IPS-NIHi11 (cell line): ENCODE measurements at regions not wholly inside any gene's neighbourhood (a gene's known extent, or its start where the extent isn't known, plus 50 kb on each side); places are given as distances from the start of the nearest gene placed in this dataset.
A peak's percentile ranks its signal among the peaks of the same experiment; 100 is the strongest.

Experiments
- DNase-seq: peaks from one replicate; pipeline ENCODE4 v3.0.0; 2012; ENCODE audit warnings: mixed read lengths, low spot score

DNA sequence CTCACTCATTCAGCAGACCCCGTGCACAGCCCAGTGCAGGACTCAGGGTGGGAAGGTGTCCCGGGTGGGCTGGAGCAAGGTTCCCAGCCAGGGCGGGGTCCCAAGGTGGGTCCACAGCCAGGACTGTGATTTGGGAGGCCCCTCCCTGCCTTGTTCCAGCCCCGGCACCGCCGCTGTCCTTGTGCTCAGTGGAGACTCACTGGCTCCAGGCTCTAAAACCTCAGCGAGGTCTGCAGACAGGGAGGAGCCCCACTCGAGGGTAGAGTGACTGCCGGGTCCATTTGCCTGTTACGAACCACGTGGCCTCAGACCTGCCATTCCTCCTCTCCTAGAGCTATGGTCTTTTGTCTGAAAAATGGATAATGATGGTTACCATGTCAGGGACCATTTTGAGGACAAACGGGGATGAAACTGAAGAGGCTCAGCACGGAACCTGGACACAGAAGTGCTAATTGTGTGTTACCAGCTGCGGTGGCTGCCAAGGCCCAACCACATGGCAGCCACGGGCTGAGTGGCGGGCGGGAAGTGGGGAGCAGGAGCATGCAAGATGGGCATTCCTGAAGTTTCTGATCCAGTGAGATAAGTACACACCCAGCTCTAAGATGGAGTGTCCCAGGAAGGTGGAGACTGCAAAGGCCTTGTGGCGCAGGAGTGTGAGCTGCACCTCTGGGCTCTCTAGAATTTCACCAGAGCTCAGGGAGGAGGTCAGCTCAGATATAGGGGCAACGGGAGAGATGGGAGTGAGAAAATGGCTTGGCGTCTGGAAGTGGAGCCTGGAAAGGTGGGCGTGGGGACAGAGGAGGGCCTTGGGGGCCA, 317.6 kb downstream of the SEC14L1 start:
- no peak for DNase-seq

DNA sequence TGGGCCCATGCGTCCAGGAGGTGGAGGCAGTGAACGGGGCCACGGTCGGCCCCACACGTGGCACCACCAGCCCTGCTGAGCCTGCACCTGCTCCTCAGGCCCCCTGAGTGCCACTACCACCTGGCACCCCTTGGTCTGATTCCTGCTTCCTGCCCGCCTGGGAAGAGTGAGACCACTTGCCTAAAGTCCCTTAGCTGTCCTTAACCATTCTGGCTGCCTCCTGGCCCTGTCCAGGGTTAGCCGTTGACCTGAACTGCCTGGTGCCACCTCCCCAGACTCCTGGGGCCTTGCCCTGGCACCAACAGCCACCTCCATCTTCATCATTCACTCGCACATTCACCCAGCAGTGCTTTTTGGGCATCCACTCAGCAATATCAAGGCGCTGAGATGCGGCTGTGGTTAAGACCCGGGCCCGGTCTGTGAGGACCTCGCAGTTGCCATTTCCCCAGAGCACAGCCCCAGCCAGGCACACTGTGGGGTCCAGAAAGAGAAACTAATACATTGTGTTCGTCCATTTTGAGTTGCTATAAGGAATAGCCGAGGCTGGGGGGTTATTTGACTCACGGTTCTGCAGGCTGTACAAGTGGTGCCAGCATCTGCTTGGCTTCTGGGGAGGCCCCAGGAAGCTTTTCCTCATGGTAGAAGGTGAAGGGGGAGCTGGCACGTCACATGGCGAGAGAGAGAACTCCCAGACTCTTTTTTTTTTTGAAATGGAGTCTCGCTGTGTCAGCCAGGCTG, 318.4 kb downstream of the SEC14L1 start:
- no peak for DNase-seq

DNA sequence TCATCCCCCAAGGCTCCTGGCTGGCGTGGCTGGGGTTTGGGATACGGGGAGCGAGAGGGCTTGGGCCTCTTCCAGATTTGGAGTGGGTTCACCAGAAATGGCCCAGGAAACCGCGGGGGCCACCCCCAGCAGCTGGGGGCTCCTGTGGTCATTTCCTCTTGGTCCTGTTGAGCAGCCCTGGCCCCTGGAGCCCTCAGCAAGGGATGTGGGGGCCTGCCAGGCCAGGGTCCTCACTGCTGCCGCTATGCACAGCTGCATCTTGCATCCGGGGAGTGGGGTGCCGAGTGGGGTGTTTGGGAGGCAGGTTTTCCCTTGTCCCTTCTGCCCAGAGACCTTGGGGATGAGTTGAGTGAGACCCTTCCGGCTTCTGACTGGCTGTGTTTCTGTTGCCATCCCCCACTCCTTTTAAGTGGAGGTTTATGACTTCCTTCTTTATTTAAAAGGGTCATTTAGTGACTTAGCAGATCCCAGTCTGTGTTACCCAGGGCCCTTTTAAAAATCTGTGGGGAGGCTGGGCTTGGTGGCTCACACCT, 319.8 kb downstream of the SEC14L1 start:
- DNase-seq: no peak

DNA sequence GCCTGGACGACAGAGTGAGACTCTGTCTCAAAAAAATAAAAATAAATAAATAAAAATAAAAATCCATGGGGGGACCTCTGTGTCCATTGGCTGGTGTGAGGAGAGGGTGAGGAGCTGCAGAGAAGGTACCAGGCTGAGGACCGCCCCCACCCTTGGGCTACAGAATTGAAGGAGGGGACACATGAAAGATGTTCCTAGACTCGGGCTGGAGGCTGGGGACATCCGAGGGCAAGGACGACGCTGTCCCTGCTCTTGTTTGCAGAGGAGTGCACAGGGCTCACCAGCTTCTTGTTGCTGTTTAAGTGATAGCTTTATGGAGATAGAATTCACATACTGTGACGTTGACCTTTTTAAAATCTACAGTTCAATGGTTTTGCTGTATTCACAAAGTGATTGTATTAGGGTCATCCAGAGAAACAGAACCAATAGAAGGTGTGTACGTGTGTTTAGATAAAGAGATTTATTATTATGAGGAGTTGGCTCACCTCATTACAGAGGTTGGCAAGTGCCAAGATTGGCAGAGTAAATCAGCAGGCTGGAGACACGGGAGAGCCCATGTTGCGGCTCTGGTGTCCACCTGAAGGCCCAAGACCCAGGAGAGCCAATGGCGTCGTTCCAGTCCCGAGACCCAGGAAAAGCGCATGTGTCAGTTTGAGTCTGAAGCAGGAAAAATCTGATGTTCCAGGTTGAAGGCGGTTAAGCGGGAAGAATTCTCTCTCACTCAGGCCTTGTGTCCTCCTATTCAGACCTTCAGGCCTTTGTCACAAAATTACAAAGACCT, 320.7 kb downstream of the SEC14L1 start:
- DNase-seq: no peak

GRCh38 chr17:77462090-77462489, 321.3 kb downstream of the SEC14L1 start:
- DNase-seq: no peak

DNA sequence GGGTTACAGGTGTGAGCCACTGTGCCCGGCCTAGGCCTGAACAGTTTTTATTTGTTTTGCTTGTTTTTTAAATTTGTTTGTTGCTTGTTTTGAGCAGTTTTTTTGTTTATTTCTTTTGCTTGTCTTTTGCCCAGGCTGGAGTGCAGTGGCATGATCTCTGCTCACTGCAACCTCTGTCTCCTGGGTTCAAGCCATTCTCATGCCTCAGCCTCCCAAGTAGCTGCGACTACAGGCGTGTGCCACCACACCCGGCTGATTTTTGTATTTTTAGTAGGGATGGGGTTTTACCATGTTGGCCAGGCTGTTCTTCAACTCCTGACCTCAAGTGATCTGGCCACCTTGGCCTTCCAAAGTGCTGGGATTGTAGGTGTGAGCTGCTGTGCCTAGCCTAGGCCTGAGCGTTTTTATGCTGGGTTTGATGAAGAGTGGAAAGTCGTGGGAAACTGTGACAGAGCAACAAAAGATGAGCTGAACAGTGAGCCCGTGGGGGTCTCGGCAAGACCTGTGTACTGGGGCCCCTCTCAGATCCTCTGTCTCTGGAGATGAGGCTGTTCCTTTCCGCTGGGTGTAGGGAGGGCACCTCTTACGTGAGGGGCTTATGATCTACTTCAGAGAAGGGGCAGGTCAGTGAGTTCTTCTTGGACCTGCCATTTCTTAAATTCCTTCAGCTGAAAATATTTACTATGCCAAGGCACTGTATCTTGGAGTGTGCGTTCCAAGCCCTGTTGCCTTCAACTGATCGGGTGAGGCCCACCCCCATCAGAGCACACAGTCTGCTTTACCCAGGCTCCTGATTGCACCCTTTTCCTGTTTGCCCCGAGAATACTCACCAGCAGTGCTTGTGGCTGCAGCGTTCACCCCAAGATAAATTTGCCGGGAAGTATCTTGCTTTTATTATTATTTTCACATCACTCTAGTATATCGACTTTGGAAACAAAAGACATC, 322.1 kb downstream of the SEC14L1 start:
- no peak for DNase-seq

- DNase-seq: no peak
Measured at GRCh38 chr17:77464988-77465357, 324.2 kb downstream of the SEC14L1 start.

DNA sequence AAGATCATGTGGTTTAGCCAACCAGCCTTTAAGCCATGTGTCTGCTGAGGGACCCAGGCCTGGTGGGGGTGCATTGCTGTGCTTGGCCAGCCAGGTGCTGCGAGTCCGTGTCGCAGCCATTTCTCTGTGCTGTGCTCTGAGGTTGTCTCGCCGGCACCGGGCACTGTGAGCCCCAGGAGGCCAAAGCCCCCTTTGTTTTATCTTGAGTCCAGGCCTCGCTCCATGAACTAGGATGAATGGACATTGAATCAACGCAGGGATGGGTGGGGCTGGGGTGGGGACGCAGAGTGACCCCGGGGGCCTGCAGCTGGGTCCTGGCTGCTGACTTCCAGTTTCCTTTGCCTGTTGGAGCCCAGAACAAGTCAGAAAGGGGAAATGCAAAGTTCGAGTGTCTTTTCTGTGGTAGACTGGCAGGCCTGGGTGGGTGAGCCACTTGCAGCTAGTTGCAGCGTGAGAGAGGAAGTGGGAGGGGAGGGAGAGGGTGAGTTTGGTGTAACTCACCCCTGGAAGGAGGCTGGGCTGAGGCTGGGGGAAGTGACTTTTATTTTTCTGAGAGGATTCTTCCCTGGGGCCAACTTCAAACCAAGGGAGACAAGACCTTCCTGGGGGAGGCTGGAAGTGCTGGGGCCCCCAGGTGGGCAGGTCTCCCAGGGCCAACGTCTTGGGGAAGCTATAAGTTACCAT, 324.7 kb downstream of the SEC14L1 start:
- peak; percentile 55 for DNase-seq

DNA sequence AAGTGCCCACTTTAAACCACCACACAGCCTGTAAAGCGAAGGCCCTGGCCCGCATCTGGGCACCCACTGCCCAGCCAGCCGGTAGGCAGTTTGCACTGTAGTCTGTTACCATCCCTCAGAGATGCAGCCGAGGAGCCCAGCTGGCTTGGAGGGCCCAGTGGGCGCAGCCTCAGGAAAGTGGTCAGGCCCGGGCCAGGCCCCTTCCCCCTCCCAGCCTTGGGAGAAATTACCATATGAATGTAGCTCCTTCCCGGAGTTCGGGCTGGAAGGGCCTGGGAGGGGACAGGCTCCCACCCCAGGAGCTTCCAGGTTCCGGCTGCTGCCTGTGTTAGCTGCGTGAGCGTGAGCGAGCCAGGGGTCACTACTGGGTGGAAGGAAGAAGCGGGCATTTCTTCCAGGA, 325.4 kb downstream of the SEC14L1 start:
- peak; percentile 90 for DNase-seq

GRCh38 chr17:77466596-77467223, 325.9 kb downstream of the SEC14L1 start:
- no peak for DNase-seq

- DNase-seq: no peak
Measured at GRCh38 chr17:77467521-77467920, 326.8 kb downstream of the SEC14L1 start.

DNA sequence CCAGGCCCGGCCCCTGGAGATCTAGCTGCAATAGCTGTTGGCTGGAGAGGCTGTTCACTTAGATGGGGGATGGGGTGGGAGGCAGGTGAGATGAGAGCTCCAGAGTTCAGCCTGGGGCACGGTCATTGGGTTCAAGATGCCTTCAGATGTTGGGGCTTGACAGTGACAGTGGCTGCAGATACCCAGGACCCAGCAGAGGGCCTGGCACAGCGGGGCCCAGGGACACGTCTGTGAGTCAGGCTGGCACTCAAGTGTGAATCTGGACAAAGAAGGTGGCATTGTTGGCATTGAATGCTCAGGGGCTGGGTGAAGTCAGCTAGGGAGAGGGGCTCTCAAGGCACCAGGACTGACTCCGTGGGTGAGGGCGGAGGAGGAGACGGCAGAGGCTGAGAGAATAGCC, 328.1 kb downstream of the SEC14L1 start:
- no peak for DNase-seq

GRCh38 chr17:77470330-77470786, 329.6 kb downstream of the SEC14L1 start:
- DNase-seq: no peak

DNA sequence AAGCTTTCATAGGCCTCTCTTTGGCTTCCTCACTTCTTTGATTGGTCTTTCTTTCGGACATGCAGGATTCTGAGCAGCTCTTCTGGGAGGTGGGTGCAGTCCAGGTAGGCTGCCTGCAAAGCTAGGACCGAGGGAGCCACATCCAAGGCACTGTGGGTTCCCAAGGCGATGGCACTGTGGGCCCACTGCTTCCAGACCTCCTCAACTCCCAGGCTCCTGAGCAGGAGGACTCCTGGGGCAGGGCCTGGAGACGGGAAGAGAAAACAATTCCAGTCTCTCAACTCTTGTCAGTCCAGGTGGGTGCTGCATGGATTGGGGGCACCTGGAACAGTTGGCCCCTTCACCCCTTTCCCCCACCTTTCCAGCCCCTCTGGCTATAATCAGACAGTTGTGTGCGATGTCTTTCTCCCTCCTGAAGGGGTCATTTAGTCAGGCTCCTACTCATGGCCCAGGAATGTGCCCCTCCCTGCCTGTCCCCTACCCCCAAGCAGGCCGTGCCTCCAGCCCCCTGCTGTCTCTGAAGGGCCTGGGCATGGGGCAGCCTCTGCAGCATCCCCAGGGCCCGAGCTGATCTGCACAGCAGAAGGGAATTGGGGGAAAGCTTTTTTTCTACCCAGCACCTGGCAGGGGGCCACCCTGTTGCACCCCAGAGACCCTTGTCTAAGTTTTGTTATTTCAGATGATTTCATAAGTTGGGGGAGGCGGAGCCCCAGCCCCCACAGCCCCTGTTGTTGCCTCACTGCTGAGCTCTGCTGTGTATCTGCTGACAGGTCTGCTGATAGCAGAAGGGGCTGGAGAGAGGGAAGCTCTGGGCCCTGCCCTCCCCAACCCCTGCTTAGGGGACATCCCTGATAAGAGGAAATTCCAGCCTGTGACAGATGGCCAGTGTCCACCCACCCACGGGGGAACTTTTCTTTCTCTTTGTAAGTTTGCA, 330.3 kb downstream of the SEC14L1 start:
- peak; percentile 68 for DNase-seq

DNA sequence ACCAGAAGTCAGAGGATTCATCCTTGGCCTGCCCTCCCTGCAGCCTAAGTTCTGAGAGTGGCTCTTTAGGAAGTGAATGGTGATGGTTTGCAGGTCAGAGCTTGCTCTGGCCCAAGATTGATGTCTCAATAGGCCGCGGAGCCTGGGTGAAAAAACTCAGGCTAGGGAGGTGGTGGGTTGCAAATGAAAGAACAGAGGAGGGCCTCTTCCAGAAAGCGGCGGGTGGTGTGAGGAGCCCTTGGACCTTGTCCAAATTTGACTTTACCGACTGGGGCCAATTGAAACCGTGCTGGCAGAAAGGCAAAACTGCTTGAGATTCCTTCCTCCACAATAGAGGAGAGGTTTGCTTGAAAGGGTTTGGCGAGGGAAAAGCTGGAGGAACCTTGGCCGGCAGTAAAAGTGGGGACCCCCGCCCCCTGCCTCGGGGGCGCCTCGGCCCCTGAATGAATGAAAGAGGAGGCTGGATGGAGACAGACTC, 331.3 kb downstream of the SEC14L1 start:
- peak; percentile 43 for DNase-seq

GRCh38 chr17:77472468-77473310, 331.9 kb downstream of the SEC14L1 start:
- DNase-seq: peak; percentile 60

DNA sequence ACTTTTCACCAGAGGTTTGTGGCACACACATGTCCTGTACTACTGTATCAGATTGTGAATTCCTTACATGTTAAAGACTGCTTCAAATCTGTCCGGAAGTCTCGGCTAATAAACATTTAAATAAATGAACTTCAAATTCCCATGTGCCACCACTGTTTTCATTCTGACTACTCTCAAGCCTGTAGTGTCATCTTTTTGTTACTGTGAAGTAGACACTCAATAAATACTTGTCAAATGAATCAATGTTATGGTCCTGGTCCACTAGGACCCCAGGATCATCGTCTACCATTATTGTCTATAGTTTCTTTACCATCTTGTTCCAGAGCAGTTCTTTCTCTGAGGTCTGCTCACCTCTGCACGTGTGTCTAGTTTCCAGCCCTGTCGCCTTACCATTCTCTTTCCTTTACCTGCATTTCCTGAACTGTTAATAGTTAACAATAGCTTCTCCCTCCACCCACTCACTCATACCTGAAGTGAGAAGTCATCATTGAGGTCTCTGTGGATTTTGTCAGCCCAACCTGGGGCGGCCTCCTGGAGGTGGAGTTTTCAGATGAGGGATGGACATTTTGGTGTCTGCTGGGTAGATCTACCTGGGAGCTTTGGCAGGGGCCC, 333.0 kb downstream of the SEC14L1 start:
- DNase-seq: no peak
